ENCODE measurements at regions not wholly inside any gene's neighbourhood (a gene's known extent, or its start where the extent isn't known, plus 50 kb on each side); places are given as distances from the start of the nearest gene placed in this dataset.

GRCh38 chr14:85150166-85150565, 379.8 kb upstream of the FLRT2 start:
- Histone ChIP-seq H3K27ac (no peak overlapping the region), H3K4me1 (no peaks in the 10 kb centered on the region), H3K4me3 (no peak overlapping the region), H3K27me3 (no peaks in the 10 kb centered on the region), H3K9me3 (no peaks in the 10 kb centered on the region), H3K36me3 (no peaks in the 10 kb centered on the region)
- TF ChIP-seq POLR2AphosphoS5 (IDR thresholded peaks at IDR 0.05; ENCODE audit: insufficient read depth in 1 of 2, low read depth in 1 of 2) (no peak), CTCF (IDR thresholded peaks at IDR 0.05) (no peak), POLR2A (IDR thresholded peaks at IDR 0.05) (no peak)
- no peak for DNase-seq (ENCODE audit: extremely low spot score in 2 of 2)
- intact Hi-C loops (cut with DNase I), result no loop called here

GRCh38 chr14:85154714-85155113, 375.2 kb upstream of the FLRT2 start:
- intact Hi-C loops (cut with DNase I), result no loop called here
- Histone ChIP-seq H3K4me1 (no peaks in the 10 kb centered on the region), H3K27ac (no peak overlapping the region), H3K9me3 (no peaks in the 10 kb centered on the region), H3K36me3 (no peaks in the 10 kb centered on the region), H3K4me3 (no peak overlapping the region), H3K27me3 (no peaks in the 10 kb centered on the region)
- no peak for TF ChIP-seq CTCF (IDR thresholded peaks at IDR 0.05)
- no peak for TF ChIP-seq POLR2AphosphoS5 (IDR thresholded peaks at IDR 0.05; ENCODE audit: insufficient read depth in 1 of 2, low read depth in 1 of 2)
- TF ChIP-seq POLR2A (IDR thresholded peaks at IDR 0.05), result no peak
- DNase-seq (ENCODE audit: extremely low spot score in 2 of 2), result no peak

- no peak for TF ChIP-seq CTCF (IDR thresholded peaks at IDR 0.05)
- no peak for TF ChIP-seq POLR2A (IDR thresholded peaks at IDR 0.05)
- TF ChIP-seq POLR2AphosphoS5 (IDR thresholded peaks at IDR 0.05; ENCODE audit: insufficient read depth in 1 of 2, low read depth in 1 of 2), result no peak
- no peak for DNase-seq (ENCODE audit: extremely low spot score in 2 of 2)
- Histone ChIP-seq H3K4me1 (no peaks in the 10 kb centered on the region), H3K9me3 (no peaks in the 10 kb centered on the region), H3K4me3 (no peak overlapping the region), H3K27ac (no peak overlapping the region), H3K36me3 (no peaks in the 10 kb centered on the region), H3K27me3 (no peaks in the 10 kb centered on the region)
- intact Hi-C loops (cut with DNase I), result no loop called here
These were observed 373.6 kb upstream of the FLRT2 start for GRCh38 chr14:85156319-85156718.

- H3K27ac ChIP-seq, result no peak overlapping the region
- intact Hi-C loops (cut with DNase I), result no loop called here
- H3K4me3 ChIP-seq, result no peak overlapping the region
- no peak for DNase-seq (ENCODE audit: extremely low spot score in 2 of 2)
- H3K36me3 ChIP-seq, result no peaks in the 10 kb centered on the region
- no peaks in the 10 kb centered on the region for H3K9me3 ChIP-seq
- TF ChIP-seq CTCF (IDR thresholded peaks at IDR 0.05) (no peak), POLR2A (IDR thresholded peaks at IDR 0.05) (no peak), POLR2AphosphoS5 (IDR thresholded peaks at IDR 0.05; ENCODE audit: insufficient read depth in 1 of 2, low read depth in 1 of 2) (no peak)
- H3K27me3 ChIP-seq, result no peaks in the 10 kb centered on the region
- H3K4me1 ChIP-seq, result no peaks in the 10 kb centered on the region
These were observed 370.2 kb upstream of the FLRT2 start for GRCh38 chr14:85159726-85160125.

- no peak for TF ChIP-seq POLR2AphosphoS5 (IDR thresholded peaks at IDR 0.05; ENCODE audit: insufficient read depth in 1 of 2, low read depth in 1 of 2)
- no peak for TF ChIP-seq POLR2A (IDR thresholded peaks at IDR 0.05)
- no peak for TF ChIP-seq CTCF (IDR thresholded peaks at IDR 0.05)
- Histone ChIP-seq H3K27me3 (no peaks in the 10 kb centered on the region), H3K4me3 (no peak overlapping the region), H3K9me3 (no peaks in the 10 kb centered on the region), H3K4me1 (no peaks in the 10 kb centered on the region), H3K36me3 (no peaks in the 10 kb centered on the region), H3K27ac (no peak overlapping the region)
- intact Hi-C loops (cut with DNase I), result no loop called here
- DNase-seq (ENCODE audit: extremely low spot score in 2 of 2), result no peak
These were observed 364.9 kb upstream of the FLRT2 start for GRCh38 chr14:85165094-85165493.

All from vagina (tissue), 2 donors.